Muscle of arm (tissue), 1 donor: ENCODE measurements at regions not wholly inside any gene's neighbourhood (a gene's known extent, or its start where the extent isn't known, plus 50 kb on each side); places are given as distances from the start of the nearest gene placed in this dataset.
A peak's percentile ranks its signal among the peaks of the same experiment; 100 is the strongest.
"Not testable (repeated sequence)": the region's sequence is repeated elsewhere in the genome, so short reads cannot be mapped to it uniquely, and the experiment has no call there.

Source experiments
- DNase-seq: peaks from one replicate; pipeline ENCODE4 v3.0.0-alpha.2; 2013

DNA sequence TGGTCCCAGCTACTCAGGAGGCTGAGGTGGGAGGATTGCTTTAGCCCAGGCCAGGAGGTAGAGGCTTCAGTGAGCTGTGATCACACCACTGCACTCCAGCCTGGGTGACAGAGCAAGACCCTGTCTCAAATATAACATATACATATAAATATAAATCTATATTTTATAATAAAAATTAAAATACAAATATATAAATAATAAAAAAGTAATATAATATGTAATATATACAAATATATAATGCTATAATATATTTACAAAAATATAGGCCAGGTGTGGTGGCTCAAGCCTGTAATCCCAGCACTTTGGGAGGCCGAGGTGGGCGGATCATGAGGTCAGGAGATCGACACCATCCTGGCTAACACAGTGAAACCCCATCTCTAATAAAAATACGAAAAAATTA lies 131.4 kb downstream of the MFAP3L start:
- not testable (repeated sequence) for DNase-seq

GRCh38 chr4:169885893-169886292 lies 128.1 kb upstream of the HPF1 start:
- DNase-seq = no peak

- no peak for DNase-seq
These were observed 124.0 kb upstream of the HPF1 start for GRCh38 chr4:169881769-169882168.

GRCh38 chr4:169870507-169870906 lies 112.8 kb upstream of the HPF1 start:
- no peak for DNase-seq

GRCh38 chr4:169869490-169869889 lies 111.7 kb upstream of the HPF1 start:
- no peak for DNase-seq

DNA sequence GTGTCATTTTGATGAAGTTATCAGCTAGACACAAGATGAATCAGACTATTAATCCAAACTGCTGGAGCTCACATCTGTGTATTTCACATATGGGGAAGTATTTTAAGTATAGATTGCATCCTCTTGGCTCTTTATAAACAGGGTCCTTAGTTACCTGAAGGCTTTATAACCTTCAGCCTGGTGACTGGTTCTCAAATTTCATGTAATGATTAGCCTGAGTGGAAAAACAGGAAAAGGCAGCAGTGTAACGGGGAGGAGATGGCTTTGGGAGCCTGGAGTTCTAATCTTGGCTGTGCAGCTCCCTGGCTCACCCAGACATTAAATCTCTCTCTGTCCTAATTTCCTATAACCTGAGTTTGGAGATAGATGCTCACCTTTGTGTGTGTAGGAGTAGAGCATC lies 103.8 kb upstream of the HPF1 start:
- DNase-seq = no peak

DNA sequence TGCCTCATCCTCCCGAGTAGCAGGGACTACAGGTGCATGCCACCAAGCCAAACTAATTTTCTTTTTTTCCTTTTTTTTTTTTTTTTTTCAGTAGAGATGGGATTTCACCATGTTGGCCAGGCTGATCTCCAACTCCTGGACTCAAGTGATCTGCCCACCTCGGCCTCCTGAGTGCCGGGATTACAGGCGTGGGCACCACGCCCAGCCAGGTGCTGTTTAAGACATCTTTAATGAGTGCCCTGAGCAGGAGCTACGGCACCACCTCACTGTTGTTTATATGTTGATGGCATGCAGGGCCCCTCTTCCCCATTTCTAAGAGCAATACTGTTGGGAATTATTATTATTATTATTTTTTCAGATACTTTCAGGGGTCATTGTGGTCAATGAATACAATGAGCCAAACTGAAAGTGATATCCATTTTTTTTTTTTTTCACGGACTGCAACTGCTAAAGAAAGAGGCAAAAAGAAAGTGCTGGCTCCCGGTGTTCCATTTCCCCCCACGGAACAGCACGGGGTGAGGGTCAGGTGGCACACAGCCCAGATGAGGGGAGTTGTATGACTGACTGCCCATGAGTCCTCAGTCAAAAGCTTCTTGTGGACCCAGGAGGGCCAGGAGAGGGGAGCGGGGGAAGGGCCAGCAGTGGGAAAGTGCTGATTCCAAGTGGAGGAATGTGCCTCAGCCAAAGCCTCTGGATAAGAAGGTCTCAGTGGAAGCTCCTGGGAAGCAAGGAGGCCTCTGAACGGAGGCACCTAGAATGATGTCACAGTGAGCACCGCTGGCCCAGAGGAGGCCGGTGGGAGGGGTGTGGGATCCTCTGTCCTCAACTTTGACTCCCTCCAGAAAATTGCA lies 101.8 kb upstream of the HPF1 start:
- no peak for DNase-seq

GRCh38 chr4:169854090-169854489 lies 96.3 kb upstream of the HPF1 start:
- DNase-seq = no peak

DNA sequence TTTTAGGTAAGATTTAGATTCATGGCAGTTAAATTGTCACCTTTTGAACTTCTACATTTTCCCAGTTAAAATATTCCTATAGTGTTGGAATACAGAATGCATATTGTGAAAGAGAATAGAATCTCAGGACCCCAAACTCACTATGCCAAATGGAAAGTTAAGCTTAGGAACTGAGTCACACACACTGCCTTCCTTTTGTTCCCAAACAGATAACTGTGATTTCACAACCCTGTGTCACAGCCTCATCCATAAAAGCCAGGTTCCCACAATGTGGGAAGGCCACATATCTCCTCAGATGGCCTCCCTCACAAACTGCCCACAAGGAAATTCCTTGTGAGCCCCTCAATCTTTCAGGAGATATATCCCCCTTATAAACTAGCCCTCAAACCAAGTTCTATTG lies 94.7 kb upstream of the HPF1 start:
- DNase-seq = no peak

DNA sequence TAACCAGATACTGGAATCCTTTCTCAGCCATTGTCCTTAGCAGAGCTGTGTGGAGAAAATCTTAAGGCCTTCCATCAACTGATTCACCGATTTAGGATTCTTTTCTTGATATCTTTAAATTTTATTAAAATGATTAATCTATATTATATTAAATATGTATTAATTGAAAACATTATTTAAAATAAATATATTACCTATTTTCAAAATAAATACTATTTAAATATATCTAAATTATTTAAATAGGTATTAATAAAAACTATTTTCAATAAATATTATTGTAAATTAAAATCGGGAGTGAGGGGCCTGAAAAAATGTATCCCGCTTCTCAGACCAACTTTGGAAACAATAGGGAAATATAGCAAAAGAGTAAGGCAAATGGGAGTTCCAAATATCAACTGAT lies 94.0 kb upstream of the HPF1 start:
- no peak for DNase-seq

GRCh38 chr4:169849456-169849855 lies 91.7 kb upstream of the HPF1 start:
- DNase-seq = no peak

DNA sequence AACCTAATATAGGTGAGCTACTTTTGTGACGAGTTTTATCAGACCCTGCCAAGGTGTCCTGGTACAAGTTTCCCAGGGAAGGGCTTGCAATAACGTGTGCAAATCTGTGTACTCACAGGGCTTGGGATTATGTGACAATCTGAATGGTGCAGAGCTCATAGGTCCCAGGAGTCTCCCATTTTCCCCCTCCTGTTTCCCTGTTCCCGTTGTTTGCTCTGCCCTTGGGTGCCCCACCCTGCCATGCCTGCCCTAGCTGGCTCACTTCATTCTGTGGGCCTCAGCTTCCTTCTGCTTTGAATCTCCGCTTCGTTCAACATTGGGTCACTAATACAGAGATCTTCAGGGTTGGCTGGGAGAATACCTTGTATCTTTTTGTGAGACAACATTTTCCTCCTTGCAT lies 90.3 kb upstream of the HPF1 start:
- no peak for DNase-seq

DNA sequence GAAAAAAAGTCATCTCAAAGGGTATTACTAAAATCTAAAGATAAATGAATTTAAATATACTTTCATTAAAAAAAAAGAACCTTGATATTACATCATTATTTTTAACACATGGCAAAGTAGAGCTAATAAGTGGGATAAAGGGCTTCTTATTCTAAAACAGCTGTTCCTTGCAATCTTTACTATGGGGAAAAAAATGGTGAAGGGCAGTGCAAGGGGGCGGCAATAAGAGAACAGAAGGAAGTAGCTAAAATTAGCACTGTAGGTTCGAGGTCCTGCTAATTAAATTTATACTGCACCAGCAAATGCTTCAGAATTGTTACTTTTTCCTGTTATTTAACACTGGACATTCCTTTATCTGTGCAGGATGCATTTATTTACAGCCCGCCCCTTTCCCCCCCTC lies 89.4 kb upstream of the HPF1 start:
- no peak for DNase-seq

- no peak for DNase-seq
These were observed 88.7 kb upstream of the HPF1 start for GRCh38 chr4:169846396-169846795.

- DNase-seq = no peak
These were observed 84.0 kb upstream of the HPF1 start for GRCh38 chr4:169841776-169842175.

DNA sequence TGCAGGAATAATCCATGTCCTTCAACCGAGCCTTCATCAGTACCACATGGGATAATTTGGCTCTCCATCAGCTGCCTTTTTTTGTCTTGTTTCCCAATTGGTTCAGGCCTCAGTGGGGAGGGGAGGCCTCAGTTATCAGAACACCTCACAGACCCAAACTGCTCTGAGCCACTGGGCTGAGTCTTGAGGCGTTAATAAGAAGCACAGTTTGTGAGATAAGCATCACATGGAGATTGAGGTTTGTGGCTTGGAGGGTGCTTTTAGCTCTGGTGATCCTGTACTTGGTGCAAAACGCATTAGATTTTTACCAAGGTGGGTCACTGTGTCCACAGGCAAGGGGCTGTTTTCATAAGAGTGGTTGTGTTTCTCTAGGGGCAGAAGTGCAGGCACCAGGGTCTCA lies 82.8 kb upstream of the HPF1 start:
- no peak for DNase-seq

GRCh38 chr4:169828329-169828728 lies 70.6 kb upstream of the HPF1 start:
- DNase-seq = not testable (repeated sequence)

- DNase-seq = no peak
These were observed 69.0 kb upstream of the HPF1 start for GRCh38 chr4:169826634-169827187.

DNA sequence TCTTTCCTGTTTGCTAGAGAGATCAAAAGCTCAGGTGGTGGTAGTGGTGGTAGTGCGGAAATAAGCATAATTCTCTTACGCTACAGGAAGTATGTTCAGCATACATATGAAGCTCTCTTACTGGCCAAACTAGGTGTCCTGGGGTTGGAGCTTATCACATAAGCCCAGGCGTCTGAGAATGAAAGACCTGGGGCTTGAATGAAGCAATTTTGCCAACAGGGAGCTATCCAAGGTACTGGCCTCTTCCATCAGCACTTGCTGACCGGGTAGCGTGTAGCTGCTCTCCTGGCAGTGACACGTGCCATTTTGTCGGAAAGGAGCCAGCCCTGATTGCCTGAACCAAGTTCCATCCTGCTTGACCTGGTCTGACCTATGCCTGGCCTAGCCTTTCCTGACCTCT lies 65.9 kb upstream of the HPF1 start:
- peak; percentile 65 for DNase-seq

DNA sequence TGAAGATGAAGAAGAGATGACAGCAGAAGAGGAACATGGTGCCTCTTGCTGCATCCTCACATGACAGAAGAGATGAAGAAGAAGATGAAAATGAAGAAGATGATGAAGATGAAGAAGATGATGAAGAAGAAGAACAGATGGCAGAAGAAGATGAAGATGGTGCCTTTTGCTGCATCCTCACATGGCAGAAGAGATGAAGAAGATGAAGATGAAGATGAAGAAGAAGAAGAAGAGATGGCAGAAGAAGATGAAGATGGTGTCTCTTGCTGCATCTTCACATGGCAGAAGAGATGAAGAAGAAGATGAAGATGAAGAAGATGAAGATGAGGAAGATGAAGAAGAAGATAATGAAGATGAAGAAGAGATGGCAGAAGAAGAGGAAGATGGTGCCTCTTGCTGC lies 63.7 kb upstream of the HPF1 start:
- no peak for DNase-seq

- no peak for DNase-seq
These were observed 60.4 kb upstream of the HPF1 start for GRCh38 chr4:169818063-169818679.

GRCh38 chr4:169815606-169816005 lies 57.9 kb upstream of the HPF1 start:
- no peak for DNase-seq

- DNase-seq = no peak
These were observed 53.7 kb upstream of the HPF1 start for GRCh38 chr4:169811476-169811875.
